Loucy (cell line): ENCODE measurements at regions not wholly inside any gene's neighbourhood (a gene's known extent, or its start where the extent isn't known, plus 50 kb on each side); places are given as distances from the start of the nearest gene placed in this dataset.

ENCODE experiments used
- CTCF ChIP-seq: fragments of 200-600 bp; sonication (generic); conservative IDR thresholded peaks from 2 replicates; pipeline ENCODE4 v1.5.1; 2014; ENCODE audit warnings: mild to moderate bottlenecking, antibody characterized with exemption, low read length
- EZH2phosphoT487 ChIP-seq: fragments of 200-600 bp; IDR thresholded peaks from 2 replicates; pipeline ENCODE4 v1.6.1; 2018; ENCODE audit warnings: antibody characterized with exemption, mild to moderate bottlenecking, moderate library complexity, borderline replicate concordance

- TF ChIP-seq CTCF (no peak), EZH2phosphoT487 (no peak)
Observed at GRCh38 chr6:67757465-67758033, 877.5 kb upstream of the ADGRB3 start.
